Pons (tissue), 1 donor: ENCODE measurements at regions not wholly inside any gene's neighbourhood (a gene's known extent, or its start where the extent isn't known, plus 50 kb on each side); places are given as distances from the start of the nearest gene placed in this dataset.

ENCODE experiments used
- DNase-seq: peaks from one replicate; pipeline ENCODE4 v3.0.0-alpha.2; 2016; ENCODE audit warnings: low spot score

DNA sequence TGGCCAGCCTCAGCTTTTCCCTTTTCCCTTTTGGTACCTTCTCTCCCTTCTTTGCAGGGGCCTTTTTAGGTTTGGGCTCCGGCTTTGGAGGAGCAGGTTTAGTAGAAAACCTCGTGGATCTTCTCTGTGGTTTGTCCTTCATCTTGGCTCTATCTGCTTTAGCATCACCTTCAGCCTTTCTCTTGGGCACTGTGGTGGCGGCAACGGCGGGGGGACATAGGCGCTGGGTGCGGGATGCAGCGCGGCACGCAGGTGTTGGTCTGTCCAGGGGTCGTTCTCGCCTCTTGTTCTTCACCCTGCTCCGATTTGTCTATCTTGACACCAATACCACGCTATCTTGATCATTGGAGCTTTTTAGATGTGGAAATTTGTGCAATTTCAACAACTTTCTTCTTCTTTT lies 64.5 kb upstream of the SMAD3 start:
- DNase-seq: no peak

GRCh38 chr15:67002368-67002767 lies 63.0 kb upstream of the SMAD3 start:
- no peak for DNase-seq

- DNase-seq: no peak
These were observed 61.8 kb upstream of the SMAD3 start for GRCh38 chr15:67003586-67003985.

GRCh38 chr15:67004142-67004541 lies 61.3 kb upstream of the SMAD3 start:
- no peak for DNase-seq

DNA sequence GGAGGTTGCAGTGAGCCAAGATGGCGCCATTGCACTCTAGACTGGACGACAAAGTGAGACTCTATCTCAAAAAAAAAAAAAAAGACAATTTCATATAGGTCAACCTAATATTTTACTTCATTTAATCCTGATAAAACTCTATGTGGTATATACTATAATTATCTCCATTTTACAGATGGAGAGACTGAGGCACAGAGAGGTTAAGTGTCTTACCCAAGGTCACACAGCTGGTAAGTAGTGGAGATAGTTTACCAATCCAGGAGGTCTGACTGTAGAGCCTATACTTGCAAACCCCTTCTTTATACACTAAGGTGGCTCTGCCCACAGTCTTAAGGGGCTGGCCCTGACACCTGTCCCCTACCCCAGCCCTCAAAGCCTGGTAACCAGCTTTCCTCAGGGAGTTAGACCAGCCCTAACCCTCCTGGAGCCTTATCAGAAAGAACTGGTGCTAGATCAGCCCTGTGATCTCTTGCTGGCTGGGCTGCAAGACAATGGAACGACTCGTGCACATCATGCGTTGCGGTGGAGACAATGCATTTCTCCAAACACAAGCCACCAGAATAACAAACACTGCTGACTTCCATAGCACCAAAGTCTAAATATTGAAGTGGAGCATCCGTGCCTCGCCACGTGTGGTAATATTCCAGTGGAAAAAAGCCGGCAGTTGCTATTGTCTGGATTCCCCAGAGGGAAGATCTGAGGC lies 60.0 kb upstream of the SMAD3 start:
- no peak for DNase-seq

DNA sequence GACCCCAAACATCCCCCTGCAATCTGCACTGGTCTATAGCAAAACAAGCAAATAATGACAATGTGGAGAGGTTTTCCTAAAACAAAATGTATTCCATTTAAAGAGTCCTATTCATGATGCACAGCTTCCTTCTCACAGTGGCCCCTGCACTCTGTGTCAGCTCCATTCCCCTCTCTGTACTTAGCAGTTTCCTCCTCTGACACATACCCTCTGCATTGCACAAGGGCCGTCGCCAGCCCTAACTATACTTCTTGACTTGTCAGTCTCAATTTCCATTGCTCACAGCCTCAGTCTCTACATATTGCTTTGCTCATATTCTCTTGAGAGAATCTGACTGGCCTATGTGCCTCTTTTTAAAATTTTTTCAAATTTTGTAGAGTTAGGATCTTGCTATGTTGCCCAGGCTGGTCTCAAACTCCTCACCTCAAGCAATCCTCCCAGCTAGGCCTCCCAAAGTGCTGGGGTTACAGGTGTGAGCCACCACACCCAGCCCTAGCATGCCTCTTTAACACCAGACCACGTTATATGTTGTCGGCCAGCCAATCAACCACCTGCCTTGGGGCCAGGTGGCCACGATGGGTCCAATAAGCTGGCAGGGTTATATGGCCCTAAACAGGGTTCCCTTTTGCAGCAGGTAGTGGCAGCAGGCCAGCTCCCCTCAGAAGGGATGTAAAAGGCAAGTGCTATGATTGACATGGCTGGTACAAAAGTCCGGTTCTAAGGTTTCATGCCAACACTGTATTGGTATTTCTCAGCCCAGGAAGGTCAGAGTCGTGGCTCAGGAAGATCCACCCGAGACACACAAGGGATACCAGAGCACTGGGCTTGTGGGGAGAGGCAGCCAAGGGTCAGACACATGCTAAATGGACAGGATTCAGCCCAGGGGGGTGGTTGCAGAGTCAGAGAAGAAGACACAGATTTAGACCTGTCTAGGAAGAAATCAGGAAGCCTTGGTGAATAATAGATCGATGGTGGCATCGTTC lies 59.0 kb upstream of the SMAD3 start:
- DNase-seq: no peak

GRCh38 chr15:67009576-67010569 lies 55.5 kb upstream of the SMAD3 start:
- DNase-seq: no peak

DNA sequence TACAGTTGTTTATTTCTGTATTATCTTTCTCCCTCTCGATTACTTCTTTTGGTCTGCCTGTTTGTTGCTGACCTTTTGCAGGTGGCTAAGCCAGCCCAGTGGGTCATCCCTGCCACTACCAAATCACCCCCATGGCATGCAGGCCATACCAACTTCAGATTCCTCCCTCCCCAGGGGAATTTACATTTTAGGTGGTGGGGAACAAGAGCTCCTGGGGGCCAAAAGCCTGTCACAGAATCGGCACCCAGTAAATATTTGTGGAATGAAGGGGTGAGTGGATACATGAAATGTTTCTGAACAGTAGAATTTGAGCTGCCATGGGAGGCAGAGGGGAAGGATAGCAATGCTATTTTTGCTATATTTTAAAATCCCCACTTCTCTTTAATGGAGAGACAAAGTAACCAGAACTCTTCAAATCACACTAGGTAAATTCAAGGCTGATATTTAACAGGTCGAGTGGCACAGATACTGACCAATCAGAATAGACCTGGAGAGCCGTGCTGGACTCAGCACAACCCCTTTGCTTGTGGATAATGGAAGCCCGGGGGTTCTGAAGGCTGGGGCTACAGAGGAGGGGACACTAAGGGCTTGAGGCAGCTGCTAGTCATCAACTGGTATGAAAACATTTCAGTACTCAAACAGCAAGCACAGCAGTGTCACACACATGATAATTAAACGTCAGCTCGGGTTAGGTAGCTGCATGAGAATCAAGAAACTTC lies 54.3 kb upstream of the SMAD3 start:
- no peak for DNase-seq

DNA sequence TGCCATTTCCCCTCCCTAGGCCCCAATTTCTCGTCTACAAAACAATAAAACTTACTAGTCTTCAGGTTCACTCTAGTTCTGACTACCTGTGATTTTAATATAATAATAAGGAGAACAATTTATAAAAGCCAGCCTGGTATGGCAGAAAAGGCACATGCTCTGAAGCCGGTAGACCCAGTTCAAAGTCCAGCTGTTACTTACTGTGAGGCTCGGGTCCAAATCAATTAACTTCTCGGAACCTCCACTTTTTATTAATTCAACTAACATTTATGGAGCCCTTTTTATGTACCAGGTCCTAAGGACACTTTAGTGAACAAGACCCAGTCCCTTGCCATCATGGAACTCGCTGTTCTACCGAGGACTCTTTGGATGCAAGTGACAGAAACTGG lies 53.8 kb upstream of the SMAD3 start:
- no peak for DNase-seq

DNA sequence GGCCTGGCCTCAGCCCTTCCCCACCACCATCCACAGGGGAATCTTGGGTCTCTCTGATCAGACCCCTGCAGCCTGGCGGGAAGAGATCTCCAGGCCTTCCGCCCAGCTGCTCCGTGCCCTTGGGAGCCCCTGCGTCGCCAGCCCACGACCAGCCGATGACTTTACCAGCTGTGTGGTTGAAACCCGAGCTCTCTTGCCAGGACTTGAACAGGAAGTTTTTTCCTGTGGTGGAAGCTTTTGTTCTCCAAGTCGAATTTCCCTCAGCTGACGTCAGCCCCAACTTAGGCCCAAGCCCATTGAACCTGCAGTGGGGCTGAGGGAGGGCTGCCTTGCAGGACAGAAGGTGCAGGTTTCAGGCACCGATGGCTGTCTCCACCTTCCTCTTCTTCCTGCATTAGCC lies 51.7 kb upstream of the SMAD3 start:
- no peak for DNase-seq
